HG03439 (cell line): ENCODE measurements at regions not wholly inside any gene's neighbourhood (a gene's known extent, or its start where the extent isn't known, plus 50 kb on each side); places are given as distances from the start of the nearest gene placed in this dataset.

ENCODE experiments used
- ATAC-seq: cut with Tn5 transposase; IDR thresholded peaks from one replicate; pipeline ENCODE4 v1.9.1; 2021; ENCODE audit warnings: mild to moderate bottlenecking, moderate library complexity; ENCODE audit not compliant: unreplicated experiment

DNA sequence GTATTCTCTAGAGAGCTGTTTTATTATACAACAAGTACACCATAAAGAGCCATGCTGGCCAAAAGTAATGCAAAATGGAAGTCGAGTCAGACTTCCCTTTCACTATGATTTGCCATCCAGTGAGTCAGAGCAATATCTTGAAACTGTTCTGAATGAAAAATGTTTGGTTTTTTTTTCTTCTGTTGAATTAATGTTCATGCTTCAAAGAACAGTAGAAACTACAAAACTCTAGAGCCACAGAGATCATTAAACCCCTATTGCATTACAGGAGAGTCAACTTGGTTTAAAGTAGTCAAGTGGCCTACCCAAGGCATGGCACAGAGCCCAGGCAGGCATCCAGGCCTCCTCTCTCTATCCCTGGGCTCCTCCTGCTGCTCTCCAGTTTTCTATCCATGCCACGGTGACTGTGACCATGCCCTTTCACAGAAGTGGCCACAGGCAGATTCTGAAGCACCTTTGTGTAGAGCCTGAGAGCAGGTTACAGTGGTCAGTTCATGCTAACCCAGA is 358.9 kb downstream of the DEPDC1B start:
- ATAC-seq, result peak; percentile 60

DNA sequence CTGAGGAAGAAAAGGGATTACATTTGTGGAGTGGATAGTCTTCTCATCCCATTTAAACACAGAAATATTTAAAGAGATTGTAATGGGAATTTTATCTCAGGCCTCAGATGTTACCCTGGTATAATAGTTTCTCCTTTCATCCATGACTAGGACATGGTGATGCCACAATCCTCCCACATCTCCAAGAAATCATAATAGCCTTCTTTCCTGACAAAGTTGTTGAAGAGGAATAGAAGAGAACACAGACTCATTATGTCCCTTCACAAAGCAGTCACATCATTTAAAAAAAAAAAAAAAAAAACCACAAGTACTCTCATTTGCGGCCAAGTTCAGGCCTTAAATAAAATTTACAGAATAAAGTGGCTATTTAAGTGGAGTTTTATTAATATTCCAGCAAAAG is 359.6 kb downstream of the DEPDC1B start:
- no peak for ATAC-seq

DNA sequence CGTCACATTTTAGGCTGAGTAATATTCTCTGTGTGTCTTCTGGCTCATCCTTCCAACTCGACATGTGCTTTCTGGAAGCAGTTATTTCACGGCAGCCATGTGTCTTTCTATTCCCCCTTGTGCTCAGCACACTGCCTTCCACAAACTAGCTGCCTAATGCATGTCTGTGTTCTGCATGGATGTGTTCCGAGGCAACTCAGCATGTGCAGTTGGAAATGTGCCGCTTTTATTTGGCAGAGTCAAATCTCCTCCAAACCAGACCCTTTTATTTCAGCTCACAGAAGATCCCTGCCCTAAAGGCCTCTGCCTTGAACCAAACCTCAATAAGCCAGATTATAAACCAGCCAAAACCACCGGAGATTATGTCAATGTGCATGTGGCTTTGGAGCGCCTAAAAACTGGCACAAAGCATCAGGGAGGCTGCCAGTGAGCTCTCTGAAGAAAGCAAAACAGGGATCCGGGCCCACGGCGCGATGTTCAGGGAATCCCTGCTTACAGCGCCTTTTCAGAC is 360.2 kb downstream of the DEPDC1B start:
- no peak for ATAC-seq

DNA sequence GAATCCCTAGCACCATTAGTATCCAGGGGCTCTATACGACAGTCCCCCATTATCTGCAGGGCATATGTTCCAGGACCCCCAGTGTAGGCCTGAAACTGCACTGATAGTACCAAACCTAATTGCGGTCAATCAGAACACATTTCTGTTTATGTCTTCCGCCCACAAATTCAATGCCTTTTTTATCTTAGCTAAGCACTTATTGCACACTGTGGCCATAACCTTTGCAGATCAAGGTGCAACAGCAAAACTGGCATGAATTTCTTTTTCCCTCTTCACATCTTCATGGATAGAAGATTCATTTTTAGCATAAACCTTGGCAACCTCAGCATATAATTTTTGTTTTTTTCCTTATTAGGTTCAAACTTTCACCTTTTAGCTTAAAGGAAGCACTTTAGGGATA is 361.1 kb downstream of the DEPDC1B start:
- no peak for ATAC-seq

DNA sequence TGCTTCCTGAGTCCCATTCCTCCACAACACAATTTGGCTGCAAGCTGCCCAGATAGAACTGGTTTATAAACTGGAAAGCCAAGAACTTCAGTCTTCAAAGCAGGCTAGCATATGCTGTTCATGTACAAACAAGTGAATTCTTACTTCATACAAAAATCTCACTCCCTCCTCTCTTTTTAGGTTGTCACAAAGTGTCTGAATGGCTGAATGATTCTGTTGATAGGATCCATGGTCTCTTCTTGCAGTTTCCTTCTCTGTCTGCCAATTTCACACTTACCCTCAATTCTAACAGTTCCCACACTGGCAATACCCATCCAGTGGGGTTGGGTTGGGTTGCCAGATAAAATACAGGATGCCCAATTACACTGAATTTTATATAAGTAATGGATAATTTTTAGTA is 363.5 kb downstream of the DEPDC1B start:
- ATAC-seq, result no peak

DNA sequence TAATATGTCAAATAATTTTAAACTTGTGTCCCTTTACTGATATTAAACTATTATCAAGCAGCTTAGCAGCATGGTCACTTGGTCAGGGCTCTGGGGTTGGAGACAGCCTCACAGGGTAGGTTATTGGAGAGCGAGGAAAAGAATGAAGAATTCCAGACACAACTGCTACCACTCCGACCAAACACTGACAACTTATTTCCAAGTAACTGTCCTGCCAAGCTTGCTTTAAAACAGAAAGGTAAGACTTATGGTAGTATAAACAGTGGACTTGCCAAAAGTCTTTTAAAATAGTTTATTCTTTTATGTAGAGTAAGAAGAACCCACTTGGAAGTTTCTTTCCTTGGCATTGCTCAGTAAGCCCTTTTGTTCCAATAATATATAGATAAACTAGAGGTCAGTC is 364.1 kb downstream of the DEPDC1B start:
- no peak for ATAC-seq

DNA sequence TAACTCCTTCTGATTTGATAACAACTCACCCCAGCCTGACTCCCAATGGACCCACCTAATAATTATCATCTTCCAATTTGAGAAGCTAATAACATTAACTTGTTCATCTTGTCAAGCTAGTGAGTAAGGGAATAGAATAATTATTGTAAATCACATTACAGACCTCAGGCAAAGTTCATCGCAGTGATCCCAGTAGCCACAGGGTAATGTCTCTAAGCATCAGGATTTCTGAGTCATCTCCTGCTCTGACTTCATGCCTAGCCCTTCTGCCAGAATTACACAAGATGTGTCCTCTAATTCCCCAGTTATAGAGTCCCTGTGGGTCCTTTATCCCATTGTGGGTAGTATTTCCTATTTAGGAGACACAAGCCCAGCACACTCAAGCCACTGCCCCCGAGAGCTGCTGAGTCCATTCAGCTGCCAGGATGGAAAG is 365.7 kb downstream of the DEPDC1B start:
- ATAC-seq, result no peak

DNA sequence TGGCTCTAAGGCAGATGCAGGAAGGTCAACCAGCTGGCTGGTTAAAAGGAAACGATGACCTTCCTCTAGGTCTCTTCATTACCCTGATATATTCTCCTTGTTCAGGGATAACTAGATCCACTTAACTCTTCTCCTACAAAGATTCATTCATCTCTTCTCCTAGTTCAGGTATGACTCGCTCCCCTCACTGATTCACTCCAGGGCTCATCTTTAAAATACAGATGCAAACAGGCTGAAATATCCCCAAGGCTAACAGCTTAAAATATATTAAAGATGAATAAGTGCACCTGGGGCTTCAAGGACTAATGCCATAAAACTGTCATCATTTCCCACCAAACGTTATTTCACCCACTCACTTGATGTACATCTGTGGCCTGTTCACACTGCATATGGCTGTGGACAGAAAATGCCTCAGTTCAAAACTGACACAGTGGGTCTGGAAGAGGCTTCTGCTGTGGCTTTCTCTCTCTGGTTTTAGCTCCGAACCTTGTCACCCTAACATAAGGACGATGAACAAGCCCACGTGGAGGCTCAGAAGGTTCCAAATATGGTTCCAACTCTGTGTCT is 366.9 kb downstream of the DEPDC1B start:
- ATAC-seq, result peak; percentile 14

DNA sequence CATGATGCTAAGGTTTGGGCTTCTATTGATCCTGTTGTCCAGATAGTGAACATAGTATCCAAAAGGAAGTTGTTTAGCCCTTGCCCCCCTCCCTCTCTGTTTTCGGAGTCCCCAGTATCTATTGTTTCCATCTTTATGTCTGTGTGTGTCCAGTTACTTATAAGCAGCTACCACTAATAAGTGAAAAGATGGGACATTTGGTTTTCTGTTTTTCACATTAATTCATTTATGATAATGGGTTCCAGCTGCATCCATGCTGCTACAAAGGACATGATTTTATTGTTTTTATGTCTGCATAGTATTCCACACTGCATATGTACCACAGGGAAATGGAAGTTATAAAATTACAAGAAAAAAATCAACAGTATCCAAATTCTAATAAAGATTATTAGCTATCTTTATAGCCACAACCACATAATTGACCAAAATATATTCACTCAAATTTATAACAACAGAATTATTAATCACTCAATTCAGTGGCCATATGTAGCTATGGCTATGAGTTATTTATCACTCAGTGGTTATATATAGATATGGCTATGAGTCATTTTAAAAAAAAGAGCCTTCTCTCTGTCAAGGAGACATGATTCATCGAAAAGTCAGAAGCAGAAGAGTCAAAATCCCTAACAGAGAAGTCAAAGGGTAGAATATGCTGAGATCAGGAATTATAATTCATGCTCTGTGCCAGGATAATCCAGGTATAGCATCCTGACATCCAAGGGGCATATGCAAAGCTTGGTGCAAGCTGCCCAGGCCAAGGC is 367.5 kb downstream of the DEPDC1B start:
- peak; percentile 82 for ATAC-seq

DNA sequence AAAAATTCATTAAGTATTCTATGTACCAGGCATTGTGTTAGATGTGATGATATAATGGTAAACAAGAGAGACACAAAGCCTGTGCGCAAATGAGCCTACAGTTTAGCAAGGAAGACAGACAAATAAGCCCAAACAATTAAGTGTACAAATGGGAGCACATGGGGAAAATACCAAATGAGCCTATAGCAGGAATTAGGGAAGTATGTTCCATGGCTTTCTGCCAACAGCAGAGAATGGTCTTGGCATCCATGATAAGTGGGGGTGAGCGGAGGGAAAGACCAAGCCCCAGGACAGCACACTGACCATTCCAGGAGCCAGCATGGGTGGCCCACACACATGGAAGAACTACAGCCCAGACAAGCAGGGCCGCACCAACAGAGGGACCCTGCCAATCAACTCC is 369.7 kb downstream of the DEPDC1B start:
- ATAC-seq, result no peak

DNA sequence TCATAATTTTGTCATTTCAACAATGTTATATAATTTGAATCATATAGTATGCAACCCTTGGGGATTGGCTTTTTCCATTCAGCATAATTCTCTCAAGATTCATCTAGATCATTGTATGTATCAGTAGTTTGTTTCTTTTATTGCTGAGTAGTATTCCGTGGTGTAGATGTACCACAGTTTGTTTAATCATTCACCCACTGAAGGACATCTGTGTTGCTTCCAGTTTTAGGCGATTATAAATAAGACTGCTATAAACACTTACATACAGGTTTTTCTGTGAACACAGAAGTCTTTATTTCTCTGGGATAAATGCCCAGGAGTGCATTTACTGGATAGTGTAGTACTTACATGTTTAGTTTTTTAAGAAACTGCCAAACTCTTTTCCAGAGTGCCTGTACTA is 374.1 kb downstream of the DEPDC1B start:
- ATAC-seq, result no peak

DNA sequence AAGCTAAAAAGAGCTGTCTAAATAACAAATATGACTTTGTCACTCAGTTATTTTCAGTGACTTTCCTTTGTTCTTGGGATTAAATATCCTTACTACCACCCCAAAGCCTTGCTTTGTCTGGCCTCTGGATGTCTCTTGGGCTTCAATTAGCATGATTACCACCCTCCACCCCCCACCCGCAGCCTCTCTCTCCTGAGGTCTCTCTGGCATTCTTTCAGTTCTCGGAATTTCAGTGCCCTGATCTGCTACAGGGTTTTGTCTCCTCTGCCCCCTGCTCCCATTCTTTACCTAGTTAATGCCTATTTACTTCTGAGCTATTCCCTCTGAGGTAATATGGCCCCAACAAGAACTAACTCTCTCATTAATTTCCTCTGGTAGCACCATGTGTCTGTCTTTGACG is 376.4 kb downstream of the DEPDC1B start:
- no peak for ATAC-seq

DNA sequence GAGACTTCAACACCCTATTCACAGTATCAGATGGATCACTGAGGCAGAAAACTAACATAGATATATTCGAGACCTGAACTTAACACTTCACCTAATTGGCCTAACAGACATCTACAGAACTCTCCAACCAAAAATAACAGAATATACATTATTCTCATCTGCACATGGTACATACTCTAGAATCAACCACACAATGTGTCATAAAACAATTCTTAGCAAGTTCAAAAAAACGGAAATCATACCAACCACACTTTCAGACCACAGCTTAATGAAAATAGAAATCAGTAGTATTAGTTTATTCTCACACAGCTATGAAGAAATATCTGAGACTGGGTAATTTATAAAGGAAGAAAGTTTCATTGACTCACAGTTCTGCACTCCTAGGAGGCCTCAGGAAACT is 387.9 kb downstream of the DEPDC1B start:
- no peak for ATAC-seq

DNA sequence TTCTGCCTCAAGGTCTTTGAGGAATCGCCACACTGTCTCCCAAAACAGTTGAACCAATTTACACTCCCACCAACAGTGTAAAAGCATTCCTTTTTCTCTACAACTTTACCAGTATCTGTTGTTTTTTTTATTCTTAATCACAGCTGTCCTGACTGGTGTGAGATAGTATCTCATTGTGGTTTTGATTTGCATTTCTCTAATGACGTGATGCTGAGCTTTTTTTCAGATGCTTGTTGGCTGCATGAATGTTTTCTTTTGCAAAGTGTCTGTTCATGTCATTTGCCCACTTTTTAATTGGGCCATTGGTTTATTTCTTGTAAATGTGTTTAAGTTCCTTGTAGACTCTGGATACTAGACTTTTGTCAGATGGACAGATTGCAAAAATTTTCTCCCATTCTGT is 400.0 kb downstream of the DEPDC1B start:
- no peak for ATAC-seq

DNA sequence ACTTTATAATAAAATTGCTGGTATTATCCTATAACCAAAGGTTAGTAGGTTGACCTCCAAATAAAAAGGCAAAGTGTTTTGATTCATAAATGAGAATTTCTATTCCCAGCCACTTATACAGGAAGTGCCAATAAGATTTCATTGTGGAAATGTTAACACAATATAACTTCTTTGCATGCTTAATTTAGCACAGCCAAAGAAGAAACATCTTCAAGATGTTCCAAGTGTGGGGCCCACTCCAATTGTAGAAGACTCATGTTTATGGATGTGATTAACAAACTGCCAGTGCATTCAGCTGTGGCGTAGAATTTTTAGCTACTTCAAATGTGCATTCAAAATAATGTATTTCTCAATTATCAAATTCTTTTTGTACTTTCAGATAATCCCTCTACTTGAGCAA is 402.3 kb downstream of the DEPDC1B start:
- ATAC-seq, result no peak

DNA sequence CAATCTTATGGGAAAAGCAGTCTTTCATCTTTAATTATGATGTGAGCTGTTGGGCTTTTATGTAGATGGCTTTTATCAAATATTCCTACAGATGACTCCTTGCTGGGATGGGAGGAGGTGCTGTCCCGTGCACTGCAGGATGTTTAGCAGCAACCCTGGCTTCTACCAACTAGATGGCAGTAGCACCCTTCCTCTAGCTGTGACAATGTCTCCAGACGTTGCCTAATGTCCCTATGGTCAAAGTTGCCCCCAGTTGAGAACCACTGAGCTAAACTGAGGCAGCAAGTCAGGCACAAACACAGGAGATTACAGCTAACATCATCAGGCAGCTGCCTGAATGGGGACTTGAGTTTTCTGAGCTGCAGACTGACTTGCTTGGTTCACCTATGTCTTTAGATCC is 401.9 kb upstream of the PDE4D start:
- ATAC-seq, result no peak

DNA sequence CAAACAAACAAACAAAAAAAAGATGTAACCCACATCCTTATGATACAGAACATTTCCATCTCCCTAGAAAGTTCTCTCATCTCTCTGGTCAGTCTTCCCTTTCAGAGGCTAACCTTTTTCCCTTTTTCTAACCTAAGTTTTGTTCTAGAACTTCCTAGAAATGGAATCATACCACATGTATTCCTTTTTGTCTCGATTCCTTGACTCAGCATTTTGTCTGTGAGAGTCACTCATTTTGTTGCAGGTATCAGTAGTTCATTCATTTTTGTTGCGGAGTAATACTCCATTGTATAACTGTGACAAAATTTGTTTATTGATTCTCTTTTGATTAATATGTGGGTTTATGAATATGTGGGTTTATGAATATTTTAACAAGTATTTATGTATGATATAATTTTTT is 400.0 kb upstream of the PDE4D start:
- no peak for ATAC-seq

DNA sequence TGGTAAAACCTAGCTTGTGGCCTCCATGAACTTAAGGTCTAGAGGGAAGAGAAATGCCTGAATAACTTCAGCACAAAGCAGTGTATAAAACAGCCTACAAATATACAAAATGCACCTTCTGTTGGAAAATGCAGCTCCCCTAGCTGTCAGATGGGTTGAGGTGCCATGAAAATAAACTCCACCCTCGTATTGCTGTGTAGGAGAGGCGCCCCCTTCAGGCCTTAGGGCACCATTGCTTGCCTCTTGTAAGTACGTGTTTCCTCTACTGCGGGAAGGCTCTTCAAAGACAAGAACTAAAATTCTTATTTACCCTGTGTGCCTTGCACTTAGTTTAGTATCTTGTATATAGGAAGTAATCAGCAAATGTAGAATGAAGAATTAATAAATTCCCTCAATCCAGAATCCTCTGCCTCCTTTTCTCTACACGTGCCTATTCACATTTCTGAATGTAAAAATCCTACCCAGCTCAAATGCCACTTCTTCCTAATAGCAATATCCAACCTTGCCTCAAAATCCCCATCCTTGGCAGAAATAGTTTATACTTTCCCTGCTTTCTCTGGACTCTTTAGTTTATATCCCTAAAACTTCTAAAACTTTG is 393.7 kb upstream of the PDE4D start:
- ATAC-seq, result peak; percentile 87

DNA sequence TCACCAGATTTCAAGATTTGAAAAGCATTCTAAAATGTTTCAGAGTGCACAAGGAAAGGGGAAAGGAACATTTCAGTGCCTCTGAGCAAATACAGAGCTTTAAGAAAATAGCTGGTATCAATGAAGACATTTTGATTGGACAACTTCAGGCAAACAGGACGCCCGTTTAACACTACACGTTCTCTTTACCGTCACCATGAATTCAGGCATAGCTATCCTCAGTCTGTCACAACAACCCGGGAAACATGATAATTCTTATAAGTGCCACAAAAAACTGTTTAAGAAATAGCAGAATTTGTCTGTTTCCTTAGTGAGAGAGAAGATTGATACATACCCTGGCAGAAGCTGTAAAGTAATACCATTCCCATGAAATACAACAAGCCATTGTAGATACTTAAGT is 392.4 kb upstream of the PDE4D start:
- ATAC-seq, result no peak

DNA sequence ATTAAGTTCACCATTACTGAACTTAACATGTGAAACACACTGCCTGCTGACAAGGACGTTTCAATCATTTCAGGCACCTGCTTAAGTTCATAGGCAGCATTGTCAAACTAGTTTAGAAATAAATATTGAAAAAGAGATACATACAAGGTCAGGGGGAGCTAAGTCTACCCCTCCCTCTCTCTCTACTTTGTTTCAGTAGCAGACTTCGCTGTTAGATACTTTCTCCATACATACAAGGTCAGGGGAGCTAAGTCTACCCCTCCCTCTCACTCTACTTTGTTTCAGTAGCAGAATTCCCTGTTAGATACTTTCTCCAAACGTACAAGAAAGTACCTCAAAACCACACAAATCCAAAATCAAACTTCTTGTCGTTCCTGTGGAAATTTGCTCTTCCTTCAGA is 387.4 kb upstream of the PDE4D start:
- no peak for ATAC-seq

DNA sequence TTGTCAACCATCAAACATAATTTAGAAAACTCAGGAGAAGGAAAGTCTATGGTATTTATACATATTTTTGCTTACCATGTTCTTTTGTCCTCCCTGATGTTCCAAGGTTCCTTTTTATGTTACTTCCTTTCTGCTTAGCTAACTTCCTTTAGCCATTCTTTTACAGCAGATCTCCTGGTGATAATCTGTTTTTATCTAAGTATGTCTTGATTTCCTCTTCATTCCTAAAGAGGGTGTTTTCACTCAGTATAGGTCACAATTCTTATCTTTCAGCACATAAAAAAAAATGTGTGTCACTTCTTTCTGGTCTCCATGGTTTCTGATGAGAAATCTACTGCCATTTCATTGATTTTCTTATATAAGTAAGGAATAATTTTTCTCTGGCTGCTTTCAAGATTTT is 384.4 kb upstream of the PDE4D start:
- no peak for ATAC-seq

DNA sequence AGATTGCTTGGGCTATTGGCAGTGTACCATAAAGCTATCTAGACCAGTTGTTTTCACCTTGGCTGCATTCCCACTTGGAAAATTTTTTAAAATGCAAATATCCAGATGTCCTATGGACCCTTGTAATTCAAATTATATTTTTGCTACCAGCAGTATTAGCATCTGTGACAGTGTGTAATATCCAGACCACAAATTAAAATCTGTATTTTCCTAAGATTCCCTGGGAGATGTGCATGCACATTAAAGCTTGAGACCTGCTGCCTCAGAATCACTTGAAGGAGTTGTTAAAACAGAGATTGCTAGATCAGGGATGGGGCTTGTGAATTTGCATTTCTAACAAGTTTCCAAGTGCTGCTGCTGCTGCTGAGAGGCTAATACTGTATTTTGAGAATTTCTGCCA is 381.2 kb upstream of the PDE4D start:
- ATAC-seq, result no peak
